ENCODE measurements at regions not wholly inside any gene's neighbourhood (a gene's known extent, or its start where the extent isn't known, plus 50 kb on each side); places are given as distances from the start of the nearest gene placed in this dataset.

GRCh38 chr2:84290537-84290936 is 168.5 kb downstream of the SUCLG1 start:
- Histone ChIP-seq H3K9ac (ENCODE audit: insufficient read length, low read depth) (no peak overlapping the region), H3K4me1 (ENCODE audit: insufficient read depth, insufficient read length) (no peaks in the 10 kb centered on the region), H3K9me3 (ENCODE audit: insufficient read depth, low read length) (peaks cover 6% of the 10 kb centered on the region; the same call in 1 of the 2 replicates), H3K4me3 (ENCODE audit: insufficient read length, low read depth) (no peak overlapping the region), H3K36me3 (ENCODE audit: insufficient read depth, insufficient read length, low read length) (no peaks in the 10 kb centered on the region), H3K27me3 (ENCODE audit: insufficient read depth, insufficient read length) (no peaks in the 10 kb centered on the region)
- TF ChIP-seq SUZ12 (IDR thresholded peaks at IDR 0.05; ENCODE audit: extremely low read depth, insufficient read depth, insufficient read length) (no peak), ZNF274 (IDR thresholded peaks at IDR 0.05; ENCODE audit: low read depth, low read length) (no peak), YY1 (IDR thresholded peaks at IDR 0.05; ENCODE audit: insufficient read depth, insufficient read length) (no peak)
- no peak for DNase-seq (ENCODE audit: low read depth, low spot score)

- Histone ChIP-seq H3K27me3 (ENCODE audit: insufficient read depth, insufficient read length) (no peaks in the 10 kb centered on the region), H3K4me1 (ENCODE audit: insufficient read depth, insufficient read length) (no peaks in the 10 kb centered on the region), H3K4me3 (ENCODE audit: insufficient read length, low read depth) (no peak overlapping the region), H3K9ac (ENCODE audit: insufficient read length, low read depth) (no peak overlapping the region), H3K36me3 (ENCODE audit: insufficient read depth, insufficient read length, low read length) (no peaks in the 10 kb centered on the region), H3K9me3 (ENCODE audit: insufficient read depth, low read length) (peaks cover 11% of the 10 kb centered on the region; the same call in 1 of the 2 replicates)
- peak; percentile 36 for DNase-seq (ENCODE audit: low read depth, low spot score)
- TF ChIP-seq ZNF274 (IDR thresholded peaks at IDR 0.05; ENCODE audit: low read depth, low read length) (no peak), YY1 (IDR thresholded peaks at IDR 0.05; ENCODE audit: insufficient read depth, insufficient read length) (no peak), SUZ12 (IDR thresholded peaks at IDR 0.05; ENCODE audit: extremely low read depth, insufficient read depth, insufficient read length) (no peak)
These were observed 170.8 kb downstream of the SUCLG1 start for GRCh38 chr2:84288293-84288692.

GRCh38 chr2:84286878-84287277 is 172.2 kb downstream of the SUCLG1 start:
- Histone ChIP-seq H3K9ac (ENCODE audit: insufficient read length, low read depth) (no peak overlapping the region), H3K27me3 (ENCODE audit: insufficient read depth, insufficient read length) (no peaks in the 10 kb centered on the region), H3K36me3 (ENCODE audit: insufficient read depth, insufficient read length, low read length) (no peaks in the 10 kb centered on the region), H3K4me3 (ENCODE audit: insufficient read length, low read depth) (no peak overlapping the region), H3K9me3 (ENCODE audit: insufficient read depth, low read length) (peaks cover 11% of the 10 kb centered on the region; the same call in 1 of the 2 replicates), H3K4me1 (ENCODE audit: insufficient read depth, insufficient read length) (no peaks in the 10 kb centered on the region)
- DNase-seq (ENCODE audit: low read depth, low spot score): no peak
- TF ChIP-seq SUZ12 (IDR thresholded peaks at IDR 0.05; ENCODE audit: extremely low read depth, insufficient read depth, insufficient read length): no peak
- TF ChIP-seq YY1 (IDR thresholded peaks at IDR 0.05; ENCODE audit: insufficient read depth, insufficient read length): no peak
- no peak for TF ChIP-seq ZNF274 (IDR thresholded peaks at IDR 0.05; ENCODE audit: low read depth, low read length)

GRCh38 chr2:84285056-84285747 is 173.9 kb downstream of the SUCLG1 start:
- no peaks in the 10 kb centered on the region for H3K27me3 ChIP-seq (ENCODE audit: insufficient read depth, insufficient read length)
- no peak overlapping the region for H3K9ac ChIP-seq (ENCODE audit: insufficient read length, low read depth)
- H3K4me1 ChIP-seq (ENCODE audit: insufficient read depth, insufficient read length): no peaks in the 10 kb centered on the region
- H3K9me3 ChIP-seq (ENCODE audit: insufficient read depth, low read length): peaks cover 11% of the 10 kb centered on the region; the same call in 1 of the 2 replicates
- no peak for TF ChIP-seq YY1 (IDR thresholded peaks at IDR 0.05; ENCODE audit: insufficient read depth, insufficient read length)
- TF ChIP-seq SUZ12 (IDR thresholded peaks at IDR 0.05; ENCODE audit: extremely low read depth, insufficient read depth, insufficient read length): no peak
- TF ChIP-seq ZNF274 (IDR thresholded peaks at IDR 0.05; ENCODE audit: low read depth, low read length): no peak
- no peak for DNase-seq (ENCODE audit: low read depth, low spot score)
- no peaks in the 10 kb centered on the region for H3K36me3 ChIP-seq (ENCODE audit: insufficient read depth, insufficient read length, low read length)
- H3K4me3 ChIP-seq (ENCODE audit: insufficient read length, low read depth): no peak overlapping the region

- TF ChIP-seq ZNF274 (IDR thresholded peaks at IDR 0.05; ENCODE audit: low read depth, low read length) (no peak), SUZ12 (IDR thresholded peaks at IDR 0.05; ENCODE audit: extremely low read depth, insufficient read depth, insufficient read length) (no peak), YY1 (IDR thresholded peaks at IDR 0.05; ENCODE audit: insufficient read depth, insufficient read length) (no peak)
- no peaks in the 10 kb centered on the region for H3K36me3 ChIP-seq (ENCODE audit: insufficient read depth, insufficient read length, low read length)
- H3K27me3 ChIP-seq (ENCODE audit: insufficient read depth, insufficient read length): no peaks in the 10 kb centered on the region
- no peaks in the 10 kb centered on the region for H3K4me1 ChIP-seq (ENCODE audit: insufficient read depth, insufficient read length)
- no peak for DNase-seq (ENCODE audit: low read depth, low spot score)
- no peak overlapping the region for H3K4me3 ChIP-seq (ENCODE audit: insufficient read length, low read depth)
- no peak overlapping the region for H3K9ac ChIP-seq (ENCODE audit: insufficient read length, low read depth)
- H3K9me3 ChIP-seq (ENCODE audit: insufficient read depth, low read length): peaks cover 6% of the 10 kb centered on the region; the same call in 1 of the 2 replicates
These were observed 175.6 kb downstream of the SUCLG1 start for GRCh38 chr2:84283506-84283905.

GRCh38 chr2:84281510-84281909 is 177.6 kb downstream of the SUCLG1 start:
- H3K9me3 ChIP-seq (ENCODE audit: insufficient read depth, low read length): peaks cover 6% of the 10 kb centered on the region; the same call in 1 of the 2 replicates
- H3K4me1 ChIP-seq (ENCODE audit: insufficient read depth, insufficient read length): no peaks in the 10 kb centered on the region
- TF ChIP-seq SUZ12 (IDR thresholded peaks at IDR 0.05; ENCODE audit: extremely low read depth, insufficient read depth, insufficient read length): no peak
- no peak for TF ChIP-seq YY1 (IDR thresholded peaks at IDR 0.05; ENCODE audit: insufficient read depth, insufficient read length)
- TF ChIP-seq ZNF274 (IDR thresholded peaks at IDR 0.05; ENCODE audit: low read depth, low read length): no peak
- no peak overlapping the region for H3K4me3 ChIP-seq (ENCODE audit: insufficient read length, low read depth)
- H3K36me3 ChIP-seq (ENCODE audit: insufficient read depth, insufficient read length, low read length): no peaks in the 10 kb centered on the region
- H3K27me3 ChIP-seq (ENCODE audit: insufficient read depth, insufficient read length): no peaks in the 10 kb centered on the region
- no peak for DNase-seq (ENCODE audit: low read depth, low spot score)
- no peak overlapping the region for H3K9ac ChIP-seq (ENCODE audit: insufficient read length, low read depth)

GRCh38 chr2:84280873-84281272 is 178.2 kb downstream of the SUCLG1 start:
- Histone ChIP-seq H3K27me3 (ENCODE audit: insufficient read depth, insufficient read length) (no peaks in the 10 kb centered on the region), H3K9ac (ENCODE audit: insufficient read length, low read depth) (no peak overlapping the region), H3K9me3 (ENCODE audit: insufficient read depth, low read length) (peaks cover 6% of the 10 kb centered on the region; the same call in 1 of the 2 replicates), H3K4me3 (ENCODE audit: insufficient read length, low read depth) (no peak overlapping the region), H3K36me3 (ENCODE audit: insufficient read depth, insufficient read length, low read length) (no peaks in the 10 kb centered on the region), H3K4me1 (ENCODE audit: insufficient read depth, insufficient read length) (no peaks in the 10 kb centered on the region)
- no peak for TF ChIP-seq SUZ12 (IDR thresholded peaks at IDR 0.05; ENCODE audit: extremely low read depth, insufficient read depth, insufficient read length)
- no peak for TF ChIP-seq YY1 (IDR thresholded peaks at IDR 0.05; ENCODE audit: insufficient read depth, insufficient read length)
- no peak for TF ChIP-seq ZNF274 (IDR thresholded peaks at IDR 0.05; ENCODE audit: low read depth, low read length)
- no peak for DNase-seq (ENCODE audit: low read depth, low spot score)

Measured in NT2/D1 (cell line).